HEK293 (cell line): ENCODE measurements at regions not wholly inside any gene's neighbourhood (a gene's known extent, or its start where the extent isn't known, plus 50 kb on each side); places are given as distances from the start of the nearest gene placed in this dataset.

Experiments
- PATZ1 ChIP-seq: fragments of 450-650 bp; formaldehyde crosslinking; IDR thresholded peaks from 2 replicates; pipeline ENCODE4 v1.5.1; 2016; ENCODE audit warnings: missing biosample characterization, missing genetic modification characterization
- ZNF639 ChIP-seq: fragments of 450-650 bp; formaldehyde crosslinking; IDR thresholded peaks from 2 replicates; pipeline ENCODE4 v1.5.1; 2016; ENCODE audit warnings: missing biosample characterization, missing genetic modification characterization
- TF ChIP-seq, protein P1 (sequence below): fragments of 450-650 bp; formaldehyde crosslinking; IDR thresholded peaks from 2 replicates; pipeline ENCODE4 v1.5.1; 2016; ENCODE audit warnings: missing biosample characterization, missing genetic modification characterization
- TF ChIP-seq, protein P2 (sequence below): fragments of 450-650 bp; formaldehyde crosslinking; IDR thresholded peaks from 2 replicates; pipeline ENCODE4 v1.5.1; 2016; ENCODE audit warnings: missing biosample characterization, missing genetic modification characterization

- TF ChIP-seq, protein P1, sequence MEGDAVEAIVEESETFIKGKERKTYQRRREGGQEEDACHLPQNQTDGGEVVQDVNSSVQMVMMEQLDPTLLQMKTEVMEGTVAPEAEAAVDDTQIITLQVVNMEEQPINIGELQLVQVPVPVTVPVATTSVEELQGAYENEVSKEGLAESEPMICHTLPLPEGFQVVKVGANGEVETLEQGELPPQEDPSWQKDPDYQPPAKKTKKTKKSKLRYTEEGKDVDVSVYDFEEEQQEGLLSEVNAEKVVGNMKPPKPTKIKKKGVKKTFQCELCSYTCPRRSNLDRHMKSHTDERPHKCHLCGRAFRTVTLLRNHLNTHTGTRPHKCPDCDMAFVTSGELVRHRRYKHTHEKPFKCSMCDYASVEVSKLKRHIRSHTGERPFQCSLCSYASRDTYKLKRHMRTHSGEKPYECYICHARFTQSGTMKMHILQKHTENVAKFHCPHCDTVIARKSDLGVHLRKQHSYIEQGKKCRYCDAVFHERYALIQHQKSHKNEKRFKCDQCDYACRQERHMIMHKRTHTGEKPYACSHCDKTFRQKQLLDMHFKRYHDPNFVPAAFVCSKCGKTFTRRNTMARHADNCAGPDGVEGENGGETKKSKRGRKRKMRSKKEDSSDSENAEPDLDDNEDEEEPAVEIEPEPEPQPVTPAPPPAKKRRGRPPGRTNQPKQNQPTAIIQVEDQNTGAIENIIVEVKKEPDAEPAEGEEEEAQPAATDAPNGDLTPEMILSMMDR (tag by site-specific recombination) = no peak
- TF ChIP-seq, protein P2, sequence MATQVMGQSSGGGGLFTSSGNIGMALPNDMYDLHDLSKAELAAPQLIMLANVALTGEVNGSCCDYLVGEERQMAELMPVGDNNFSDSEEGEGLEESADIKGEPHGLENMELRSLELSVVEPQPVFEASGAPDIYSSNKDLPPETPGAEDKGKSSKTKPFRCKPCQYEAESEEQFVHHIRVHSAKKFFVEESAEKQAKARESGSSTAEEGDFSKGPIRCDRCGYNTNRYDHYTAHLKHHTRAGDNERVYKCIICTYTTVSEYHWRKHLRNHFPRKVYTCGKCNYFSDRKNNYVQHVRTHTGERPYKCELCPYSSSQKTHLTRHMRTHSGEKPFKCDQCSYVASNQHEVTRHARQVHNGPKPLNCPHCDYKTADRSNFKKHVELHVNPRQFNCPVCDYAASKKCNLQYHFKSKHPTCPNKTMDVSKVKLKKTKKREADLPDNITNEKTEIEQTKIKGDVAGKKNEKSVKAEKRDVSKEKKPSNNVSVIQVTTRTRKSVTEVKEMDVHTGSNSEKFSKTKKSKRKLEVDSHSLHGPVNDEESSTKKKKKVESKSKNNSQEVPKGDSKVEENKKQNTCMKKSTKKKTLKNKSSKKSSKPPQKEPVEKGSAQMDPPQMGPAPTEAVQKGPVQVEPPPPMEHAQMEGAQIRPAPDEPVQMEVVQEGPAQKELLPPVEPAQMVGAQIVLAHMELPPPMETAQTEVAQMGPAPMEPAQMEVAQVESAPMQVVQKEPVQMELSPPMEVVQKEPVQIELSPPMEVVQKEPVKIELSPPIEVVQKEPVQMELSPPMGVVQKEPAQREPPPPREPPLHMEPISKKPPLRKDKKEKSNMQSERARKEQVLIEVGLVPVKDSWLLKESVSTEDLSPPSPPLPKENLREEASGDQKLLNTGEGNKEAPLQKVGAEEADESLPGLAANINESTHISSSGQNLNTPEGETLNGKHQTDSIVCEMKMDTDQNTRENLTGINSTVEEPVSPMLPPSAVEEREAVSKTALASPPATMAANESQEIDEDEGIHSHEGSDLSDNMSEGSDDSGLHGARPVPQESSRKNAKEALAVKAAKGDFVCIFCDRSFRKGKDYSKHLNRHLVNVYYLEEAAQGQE (tag by site-specific recombination) = no peak
- TF ChIP-seq PATZ1 (tag by site-specific recombination) (no peak), ZNF639 (tag by site-specific recombination) (no peak)
Measured at GRCh38 chr6:48881551-48881950, 581.5 kb downstream of the MMUT start.
